ENCODE measurements at regions not wholly inside any gene's neighbourhood (a gene's known extent, or its start where the extent isn't known, plus 50 kb on each side); places are given as distances from the start of the nearest gene placed in this dataset.

- no peak overlapping the region for H3K4me3 ChIP-seq (ENCODE audit: low read length)
- H3K4me1 Mint-ChIP-seq: no peaks in the 10 kb centered on the region
- H3K27me3 ChIP-seq (ENCODE audit: control insufficient read depth in 2 of 2, insufficient read depth in 2 of 2, low read length in 2 of 2): no peaks in the 10 kb centered on the region
- no peak overlapping the region for H3K27ac ChIP-seq (ENCODE audit: low read depth, low read length)
- H3K9me3 ChIP-seq (ENCODE audit: control insufficient read depth in 2 of 3, low read length in 3 of 3): no peaks in the 10 kb centered on the region
- H3K9me3 Mint-ChIP-seq: peaks cover 0 to 17% (median 6%) of the 10 kb centered on the region in 11 donors
- no peaks in the 10 kb centered on the region for H3K27me3 Mint-ChIP-seq
- H3K27ac Mint-ChIP-seq: no peak overlapping the region
- no peak for DNase-seq
- ATAC-seq: no peak
- no peak overlapping the region for H3K4me3 Mint-ChIP-seq
- no peaks in the 10 kb centered on the region for H3K4me1 ChIP-seq (ENCODE audit: control insufficient read depth in 2 of 2, insufficient read depth in 2 of 2, low read length in 2 of 2)
- ChIA-PET CTCF (no interaction called here), POLR2A (no interaction called here)
- intact Hi-C loops (cut with micrococcal nuclease): loop anchor here in 1 of 2 donors (10.0 kb wide), 1 partner anchor 59 kb away; no protein-coding TSS in a partner anchor
- H3K36me3 ChIP-seq (ENCODE audit: control insufficient read depth in 2 of 3, insufficient read depth in 3 of 3, low read length in 3 of 3): no peaks in the 10 kb centered on the region
- no peaks in the 10 kb centered on the region for H3K36me3 Mint-ChIP-seq
These were observed 1222.1 kb upstream of the NCAM2 start for GRCh38 chr21:19776076-19776475.

GRCh38 chr21:19781881-19782652, 1216.1 kb upstream of the NCAM2 start:
- Histone ChIP-seq H3K27me3 (ENCODE audit: control insufficient read depth in 2 of 2, insufficient read depth in 2 of 2, low read length in 2 of 2) (no peaks in the 10 kb centered on the region), H3K9me3 (ENCODE audit: control insufficient read depth in 2 of 3, low read length in 3 of 3) (no peaks in the 10 kb centered on the region), H3K4me3 (ENCODE audit: low read length) (no peak overlapping the region), H3K36me3 (ENCODE audit: control insufficient read depth in 2 of 3, insufficient read depth in 3 of 3, low read length in 3 of 3) (no peaks in the 10 kb centered on the region), H3K27ac (ENCODE audit: low read depth, low read length) (no peak overlapping the region), H3K4me1 (ENCODE audit: control insufficient read depth in 2 of 2, insufficient read depth in 2 of 2, low read length in 2 of 2) (no peaks in the 10 kb centered on the region)
- no peaks in the 10 kb centered on the region for H3K4me1 Mint-ChIP-seq
- CTCF ChIA-PET: no interaction called here
- no peaks in the 10 kb centered on the region for H3K27me3 Mint-ChIP-seq
- intact Hi-C loops (cut with micrococcal nuclease): no loop called here
- H3K27ac Mint-ChIP-seq: no peak overlapping the region
- H3K4me3 Mint-ChIP-seq: no peak overlapping the region
- DNase-seq: no peak
- H3K9me3 Mint-ChIP-seq: peaks cover 2 to 28% (median 16%) of the 10 kb centered on the region in 11 donors
- H3K36me3 Mint-ChIP-seq: peaks cover 0 to 4% (median 0%) of the 10 kb centered on the region in 5 donors
- no peak for ATAC-seq
- POLR2A ChIA-PET: no interaction called here

- H3K4me3 ChIP-seq (ENCODE audit: low read length): no peak overlapping the region
- intact Hi-C loops (cut with micrococcal nuclease): no loop called here
- no peaks in the 10 kb centered on the region for H3K4me1 ChIP-seq (ENCODE audit: control insufficient read depth in 2 of 2, insufficient read depth in 2 of 2, low read length in 2 of 2)
- H3K9me3 ChIP-seq (ENCODE audit: control insufficient read depth in 2 of 3, low read length in 3 of 3): no peaks in the 10 kb centered on the region
- Mint-ChIP-seq H3K27me3 (no peaks in the 10 kb centered on the region), H3K36me3 (peaks cover 0 to 4% (median 0%) of the 10 kb centered on the region in 5 donors), H3K4me3 (no peak overlapping the region), H3K9me3 (peaks cover 2 to 21% (median 7%) of the 10 kb centered on the region in 11 donors), H3K4me1 (no peaks in the 10 kb centered on the region), H3K27ac (no peak overlapping the region)
- ChIA-PET CTCF (no interaction called here), POLR2A (no interaction called here)
- no peak for DNase-seq
- H3K27ac ChIP-seq (ENCODE audit: low read depth, low read length): no peak overlapping the region
- no peak for ATAC-seq
- no peaks in the 10 kb centered on the region for H3K36me3 ChIP-seq (ENCODE audit: control insufficient read depth in 2 of 3, insufficient read depth in 3 of 3, low read length in 3 of 3)
- H3K27me3 ChIP-seq (ENCODE audit: control insufficient read depth in 2 of 2, insufficient read depth in 2 of 2, low read length in 2 of 2): no peaks in the 10 kb centered on the region
These were observed 1212.3 kb upstream of the NCAM2 start for GRCh38 chr21:19785941-19786340.

- H3K4me3 ChIP-seq (ENCODE audit: low read length): no peak overlapping the region
- no peaks in the 10 kb centered on the region for H3K36me3 ChIP-seq (ENCODE audit: control insufficient read depth in 2 of 3, insufficient read depth in 3 of 3, low read length in 3 of 3)
- no peaks in the 10 kb centered on the region for H3K27me3 ChIP-seq (ENCODE audit: control insufficient read depth in 2 of 2, insufficient read depth in 2 of 2, low read length in 2 of 2)
- no peak overlapping the region for H3K27ac ChIP-seq (ENCODE audit: low read depth, low read length)
- H3K4me3 Mint-ChIP-seq: no peak overlapping the region
- no peaks in the 10 kb centered on the region for H3K36me3 Mint-ChIP-seq
- peaks cover 0 to 10% (median 5%) of the 10 kb centered on the region in 11 donors for H3K9me3 Mint-ChIP-seq
- no peaks in the 10 kb centered on the region for H3K4me1 Mint-ChIP-seq
- H3K27me3 Mint-ChIP-seq: no peaks in the 10 kb centered on the region
- DNase-seq (no peak), ATAC-seq (no peak)
- CTCF ChIA-PET: no interaction called here
- H3K4me1 ChIP-seq (ENCODE audit: control insufficient read depth in 2 of 2, insufficient read depth in 2 of 2, low read length in 2 of 2): no peaks in the 10 kb centered on the region
- no peak overlapping the region for H3K27ac Mint-ChIP-seq
- intact Hi-C loops (cut with micrococcal nuclease): no loop called here
- no peaks in the 10 kb centered on the region for H3K9me3 ChIP-seq (ENCODE audit: control insufficient read depth in 2 of 3, low read length in 3 of 3)
- POLR2A ChIA-PET: no interaction called here
These were observed 1206.2 kb upstream of the NCAM2 start for GRCh38 chr21:19792004-19792403.

GRCh38 chr21:19807201-19807600, 1191.0 kb upstream of the NCAM2 start:
- no peaks in the 10 kb centered on the region for H3K36me3 Mint-ChIP-seq
- no peak overlapping the region for H3K27ac Mint-ChIP-seq
- ChIA-PET CTCF (no interaction called here), POLR2A (no interaction called here)
- H3K36me3 ChIP-seq (ENCODE audit: control insufficient read depth in 2 of 3, insufficient read depth in 3 of 3, low read length in 3 of 3): no peaks in the 10 kb centered on the region
- ATAC-seq (no peak), DNase-seq (no peak)
- no peaks in the 10 kb centered on the region for H3K27me3 ChIP-seq (ENCODE audit: control insufficient read depth in 2 of 2, insufficient read depth in 2 of 2, low read length in 2 of 2)
- H3K4me1 ChIP-seq (ENCODE audit: control insufficient read depth in 2 of 2, insufficient read depth in 2 of 2, low read length in 2 of 2): no peaks in the 10 kb centered on the region
- no peak overlapping the region for H3K4me3 Mint-ChIP-seq
- intact Hi-C loops (cut with micrococcal nuclease): no loop called here
- H3K27me3 Mint-ChIP-seq: no peaks in the 10 kb centered on the region
- no peaks in the 10 kb centered on the region for H3K4me1 Mint-ChIP-seq
- H3K4me3 ChIP-seq (ENCODE audit: low read length): no peak overlapping the region
- peaks cover 0 to 15% (median 0%) of the 10 kb centered on the region in 11 donors for H3K9me3 Mint-ChIP-seq
- H3K9me3 ChIP-seq (ENCODE audit: control insufficient read depth in 2 of 3, low read length in 3 of 3): no peaks in the 10 kb centered on the region
- no peak overlapping the region for H3K27ac ChIP-seq (ENCODE audit: low read depth, low read length)

GRCh38 chr21:19810779-19811178, 1187.4 kb upstream of the NCAM2 start:
- CTCF ChIA-PET: no interaction called here
- no peak for ATAC-seq
- H3K9me3 Mint-ChIP-seq: peaks cover 0 to 17% (median 10%) of the 10 kb centered on the region in 11 donors

GRCh38 chr21:19830446-19830845, 1167.8 kb upstream of the NCAM2 start:
- ChIA-PET POLR2A (no interaction called here), CTCF (no interaction called here)
- intact Hi-C loops (cut with micrococcal nuclease): loop anchor here in 1 of 2 donors (10.0 kb wide), 1 partner anchor 56 kb away; no protein-coding TSS in a partner anchor
- Mint-ChIP-seq H3K36me3 (no peaks in the 10 kb centered on the region), H3K4me3 (no peak overlapping the region), H3K4me1 (no peaks in the 10 kb centered on the region), H3K27ac (no peak overlapping the region), H3K9me3 (peaks cover 0 to 20% (median 10%) of the 10 kb centered on the region in 11 donors), H3K27me3 (no peaks in the 10 kb centered on the region)
- Histone ChIP-seq H3K4me1 (ENCODE audit: control insufficient read depth in 2 of 2, insufficient read depth in 2 of 2, low read length in 2 of 2) (no peaks in the 10 kb centered on the region), H3K9me3 (ENCODE audit: control insufficient read depth in 2 of 3, low read length in 3 of 3) (no peaks in the 10 kb centered on the region), H3K27me3 (ENCODE audit: control insufficient read depth in 2 of 2, insufficient read depth in 2 of 2, low read length in 2 of 2) (no peaks in the 10 kb centered on the region), H3K36me3 (ENCODE audit: control insufficient read depth in 2 of 3, insufficient read depth in 3 of 3, low read length in 3 of 3) (no peaks in the 10 kb centered on the region), H3K4me3 (ENCODE audit: low read length) (no peak overlapping the region), H3K27ac (ENCODE audit: low read depth, low read length) (no peak overlapping the region)
- no peak for DNase-seq
- ATAC-seq: no peak

More at GRCh38 chr21:19810779-19811178, 1187.4 kb upstream of the NCAM2 start:
- H3K27me3 Mint-ChIP-seq: no peaks in the 10 kb centered on the region
- DNase-seq: no peak
- no peaks in the 10 kb centered on the region for H3K9me3 ChIP-seq (ENCODE audit: control insufficient read depth in 2 of 3, low read length in 3 of 3)
- H3K36me3 ChIP-seq (ENCODE audit: control insufficient read depth in 2 of 3, insufficient read depth in 3 of 3, low read length in 3 of 3): no peaks in the 10 kb centered on the region
- no peaks in the 10 kb centered on the region for H3K36me3 Mint-ChIP-seq
- no peaks in the 10 kb centered on the region for H3K4me1 ChIP-seq (ENCODE audit: control insufficient read depth in 2 of 2, insufficient read depth in 2 of 2, low read length in 2 of 2)
- no peak overlapping the region for H3K27ac ChIP-seq (ENCODE audit: low read depth, low read length)
- no peak overlapping the region for H3K27ac Mint-ChIP-seq
- no peak overlapping the region for H3K4me3 ChIP-seq (ENCODE audit: low read length)
- H3K4me1 Mint-ChIP-seq: no peaks in the 10 kb centered on the region
- POLR2A ChIA-PET: no interaction called here
- no peak overlapping the region for H3K4me3 Mint-ChIP-seq
- H3K27me3 ChIP-seq (ENCODE audit: control insufficient read depth in 2 of 2, insufficient read depth in 2 of 2, low read length in 2 of 2): no peaks in the 10 kb centered on the region
- intact Hi-C loops (cut with micrococcal nuclease): no loop called here
